C4-2B (cell line): ENCODE measurements at regions not wholly inside any gene's neighbourhood (a gene's known extent, or its start where the extent isn't known, plus 50 kb on each side); places are given as distances from the start of the nearest gene placed in this dataset.

Experiments used
- CTCF ChIP-seq: fragments of 450-650 bp; conservative IDR thresholded peaks from 2 replicates; pipeline ENCODE4 v1.5.1; 2017; ENCODE audit warnings: mild to moderate bottlenecking
- ZFX ChIP-seq: fragments of 450-650 bp; IDR thresholded peaks from 2 replicates; pipeline ENCODE4 v1.6.1; 2017

DNA sequence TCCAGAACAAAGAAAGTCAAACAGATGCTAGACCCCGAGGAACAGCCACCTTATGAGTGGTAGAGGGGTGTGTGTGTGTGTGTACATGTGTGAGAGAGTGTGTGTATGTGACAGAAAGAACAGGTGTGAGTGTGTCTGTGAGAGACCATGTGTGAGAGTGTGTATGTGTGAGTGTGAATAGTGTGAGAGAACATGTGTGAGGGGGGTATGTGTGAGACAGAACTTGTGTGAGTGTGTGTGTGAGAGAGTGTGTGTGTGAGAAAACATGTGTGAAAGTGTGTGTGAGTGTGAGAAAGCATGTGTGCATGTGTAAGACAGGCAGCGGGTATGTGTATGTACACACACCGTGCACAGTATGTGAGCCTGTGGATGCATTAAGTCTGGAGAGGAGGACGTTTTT, 214.3 kb downstream of the SP3 start:
- TF ChIP-seq CTCF (no peak), ZFX (no peak)
